Neural cell (in vitro differentiated cells): ENCODE measurements at regions not wholly inside any gene's neighbourhood (a gene's known extent, or its start where the extent isn't known, plus 50 kb on each side); places are given as distances from the start of the nearest gene placed in this dataset.

Experiments used
- H2AFZ ChIP-seq: fragments of 200-600, 300-800 bp; sonication (generic), shearing (Covaris generic); 2 replicates; pipeline ENCODE4 v1.6.0; 2014; ENCODE audit warnings: low read depth, mild to moderate bottlenecking, antibody characterized with exemption, low read length, moderate library complexity
- H3F3A ChIP-seq: fragments of 200-600 bp; shearing (Covaris generic); 2 replicates; pipeline ENCODE4 v1.6.1; 2016; ENCODE audit warnings: mild to moderate bottlenecking, moderate library complexity, mixed read lengths, antibody characterized with exemption, low read length; ENCODE audit not compliant: insufficient read depth, poor library complexity, severe bottlenecking
- H3K27ac ChIP-seq: fragments of 200-600, 300-800 bp; sonication (generic), shearing (Covaris generic); 2 replicates; pipeline ENCODE4 v1.5.1; 2014; ENCODE audit warnings: mild to moderate bottlenecking, low read length, moderate library complexity
- H3K27me3 ChIP-seq: fragments of 300-800, 200-600 bp; sonication (generic), shearing (Covaris generic); 2 replicates; pipeline ENCODE4 v1.6.0; 2014; ENCODE audit warnings: mild to moderate bottlenecking, low read depth, low read length, moderate library complexity; ENCODE audit not compliant: insufficient read depth
- H3K36me3 ChIP-seq: fragments of 300-800, 200-600 bp; sonication (generic), shearing (Covaris generic); 2 replicates; pipeline ENCODE4 v1.5.1; 2014; ENCODE audit warnings: mild to moderate bottlenecking, antibody characterized with exemption, low read length, moderate library complexity; ENCODE audit not compliant: insufficient read depth
- H3K4me2 ChIP-seq: fragments of 300-800, 200-600 bp; sonication (generic), shearing (Covaris generic); 2 replicates; pipeline ENCODE4 v1.6.0; 2014; ENCODE audit warnings: mild to moderate bottlenecking, low read length
- H3K4me3 ChIP-seq: fragments of 300-800, 200-600 bp; sonication (generic), shearing (Covaris generic); 2 replicates; pipeline ENCODE4 v1.5.1; 2014; ENCODE audit warnings: mild to moderate bottlenecking, low read length, moderate library complexity
- H3K79me2 ChIP-seq: fragments of 200-600 bp; shearing (Covaris generic); replicated peaks from 2 replicates; pipeline ENCODE4 v1.6.0; 2014; ENCODE audit warnings: mild to moderate bottlenecking, low read length, moderate library complexity; ENCODE audit not compliant: insufficient read depth
- H3K9ac ChIP-seq: fragments of 300-800, 200-600 bp; sonication (generic), shearing (Covaris generic); 2 replicates; pipeline ENCODE4 v1.6.1; 2016; ENCODE audit warnings: mild to moderate bottlenecking, low read length, mixed read lengths
- H3K9me2 ChIP-seq: fragments of 200-600 bp; shearing (Covaris generic); 2 replicates; pipeline ENCODE4 v1.6.1; 2016; ENCODE audit warnings: mild to moderate bottlenecking, low read length, mixed read lengths; ENCODE audit not compliant: insufficient read depth
- H3K9me3 ChIP-seq: fragments of 200-600, 300-800 bp; sonication (generic), shearing (Covaris generic); 2 replicates; pipeline ENCODE4 v1.6.1; 2016; ENCODE audit warnings: mild to moderate bottlenecking, mixed run types, low read length, moderate library complexity, mixed read lengths
- H4K20me1 ChIP-seq: fragments of 200-600 bp; shearing (Covaris generic); 2 replicates; pipeline ENCODE4 v1.6.1; 2016; ENCODE audit warnings: mild to moderate bottlenecking, mixed run types; ENCODE audit not compliant: insufficient read depth
- EP300 ChIP-seq: fragments of 450-650 bp; conservative IDR thresholded peaks from 2 replicates; pipeline ENCODE4 v1.6.1; 2014; ENCODE audit warnings: antibody characterized with exemption, mild to moderate bottlenecking, moderate library complexity; ENCODE audit not compliant: poor library complexity, severe bottlenecking
- EZH2 ChIP-seq: fragments of 200-600, 300-800 bp; shearing (Covaris generic), sonication (generic); IDR thresholded peaks from 2 replicates; pipeline ENCODE4 v1.6.1; 2014; ENCODE audit warnings: antibody characterized with exemption, low read length, borderline replicate concordance, mild to moderate bottlenecking; ENCODE audit not compliant: insufficient read depth, poor library complexity, severe bottlenecking
- MXI1 ChIP-seq: fragments of 450-650 bp; conservative IDR thresholded peaks from 2 replicates; pipeline ENCODE4 v1.6.1; 2014; ENCODE audit warnings: antibody characterized with exemption, mild to moderate bottlenecking; ENCODE audit not compliant: poor library complexity, severe bottlenecking
- POLR2AphosphoS5 ChIP-seq: IDR thresholded peaks from 2 replicates; pipeline ENCODE4 v1.6.1; 2012
- RAD21 ChIP-seq: fragments of 450-650 bp; conservative IDR thresholded peaks from 2 replicates; pipeline ENCODE4 v1.6.1; 2014; ENCODE audit warnings: antibody characterized with exemption, mild to moderate bottlenecking, moderate library complexity
- REST ChIP-seq: IDR thresholded peaks from 2 replicates; pipeline ENCODE4 v1.6.1; 2012; ENCODE audit warnings: borderline replicate concordance
- SMC3 ChIP-seq: fragments of 450-650 bp; conservative IDR thresholded peaks from 2 replicates; pipeline ENCODE4 v1.6.1; 2014; ENCODE audit warnings: antibody characterized with exemption, mild to moderate bottlenecking, moderate library complexity; ENCODE audit not compliant: poor library complexity
- TAF1 ChIP-seq: IDR thresholded peaks from 2 replicates; pipeline ENCODE4 v1.6.1; 2012; ENCODE audit warnings: low read depth
- TF ChIP-seq, protein P1 (sequence below): fragments of 450-650 bp; IDR thresholded peaks from 2 replicates; pipeline ENCODE4 v1.5.1; 2014; ENCODE audit warnings: antibody characterized with exemption, mild to moderate bottlenecking, moderate library complexity; ENCODE audit not compliant: poor library complexity, severe bottlenecking

- no peaks in the 10 kb centered on the region for H3K79me2 ChIP-seq
- H3K4me3 ChIP-seq = no peak overlapping the region
- TF ChIP-seq POLR2AphosphoS5 (no peak), SMC3 (no peak), EZH2 (no peak), EP300 (no peak), RAD21 (no peak), MXI1 (no peak), REST (no peak), TAF1 (no peak)
- TF ChIP-seq, protein P1, sequence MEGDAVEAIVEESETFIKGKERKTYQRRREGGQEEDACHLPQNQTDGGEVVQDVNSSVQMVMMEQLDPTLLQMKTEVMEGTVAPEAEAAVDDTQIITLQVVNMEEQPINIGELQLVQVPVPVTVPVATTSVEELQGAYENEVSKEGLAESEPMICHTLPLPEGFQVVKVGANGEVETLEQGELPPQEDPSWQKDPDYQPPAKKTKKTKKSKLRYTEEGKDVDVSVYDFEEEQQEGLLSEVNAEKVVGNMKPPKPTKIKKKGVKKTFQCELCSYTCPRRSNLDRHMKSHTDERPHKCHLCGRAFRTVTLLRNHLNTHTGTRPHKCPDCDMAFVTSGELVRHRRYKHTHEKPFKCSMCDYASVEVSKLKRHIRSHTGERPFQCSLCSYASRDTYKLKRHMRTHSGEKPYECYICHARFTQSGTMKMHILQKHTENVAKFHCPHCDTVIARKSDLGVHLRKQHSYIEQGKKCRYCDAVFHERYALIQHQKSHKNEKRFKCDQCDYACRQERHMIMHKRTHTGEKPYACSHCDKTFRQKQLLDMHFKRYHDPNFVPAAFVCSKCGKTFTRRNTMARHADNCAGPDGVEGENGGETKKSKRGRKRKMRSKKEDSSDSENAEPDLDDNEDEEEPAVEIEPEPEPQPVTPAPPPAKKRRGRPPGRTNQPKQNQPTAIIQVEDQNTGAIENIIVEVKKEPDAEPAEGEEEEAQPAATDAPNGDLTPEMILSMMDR = no peak
- H3F3A ChIP-seq = no peaks in the 10 kb centered on the region
- no peaks in the 10 kb centered on the region for H3K27me3 ChIP-seq
- no peaks in the 10 kb centered on the region for H3K36me3 ChIP-seq
- H3K9me2 ChIP-seq = no peaks in the 10 kb centered on the region
- no peak overlapping the region for H3K9ac ChIP-seq
- H2AFZ ChIP-seq = no peak overlapping the region
- no peak overlapping the region for H3K27ac ChIP-seq
- no peaks in the 10 kb centered on the region for H4K20me1 ChIP-seq
- no peaks in the 10 kb centered on the region for H3K9me3 ChIP-seq
- no peak overlapping the region for H3K4me2 ChIP-seq
These were observed 58.5 kb downstream of the RPL22L1 start for GRCh38 chr3:170811515-170811914.

- Histone ChIP-seq H3K36me3 (no peaks in the 10 kb centered on the region), H3K9me2 (no peaks in the 10 kb centered on the region), H4K20me1 (no peaks in the 10 kb centered on the region), H3K27me3 (no peaks in the 10 kb centered on the region), H3K9ac (no peak overlapping the region), H2AFZ (no peak overlapping the region), H3K79me2 (no peaks in the 10 kb centered on the region), H3K4me3 (no peak overlapping the region), H3F3A (no peaks in the 10 kb centered on the region), H3K4me2 (no peak overlapping the region), H3K27ac (no peak overlapping the region), H3K9me3 (no peaks in the 10 kb centered on the region)
- no peak for TF ChIP-seq EZH2
- TF ChIP-seq, protein P1 = no peak
These were observed 60.0 kb downstream of the RPL22L1 start for GRCh38 chr3:170809975-170810357.
